Karpas-422 (cell line): ENCODE measurements at regions not wholly inside any gene's neighbourhood (a gene's known extent, or its start where the extent isn't known, plus 50 kb on each side); places are given as distances from the start of the nearest gene placed in this dataset.

Source experiments
- DNase-seq: peaks from one replicate; pipeline ENCODE4 v3.0.0-alpha.2; 2015
- H2AFZ ChIP-seq: fragments of 200-600 bp; sonication (generic); 2 replicates; pipeline ENCODE4 v1.6.1; 2014; ENCODE audit warnings: antibody characterized with exemption, low read length, mixed read lengths
- H3K27ac ChIP-seq: fragments of 200-600 bp; sonication (generic); 2 replicates; pipeline ENCODE4 v1.5.1; 2014; ENCODE audit warnings: mild to moderate bottlenecking, low read length, moderate library complexity
- H3K27me3 ChIP-seq: fragments of 200-600 bp; sonication (generic); 2 replicates; pipeline ENCODE4 v1.6.1; 2014; ENCODE audit warnings: low read length, mixed read lengths
- H3K36me3 ChIP-seq: fragments of 200-600 bp; sonication (generic); 2 replicates; pipeline ENCODE4 v1.6.1; 2014; ENCODE audit warnings: low read length, mixed read lengths; ENCODE audit not compliant: insufficient read depth
- H3K4me1 ChIP-seq: fragments of 200-600 bp; sonication (generic); 2 replicates; pipeline ENCODE4 v1.6.1; 2014; ENCODE audit warnings: mild to moderate bottlenecking, low read length, mixed read lengths
- H3K4me2 ChIP-seq: fragments of 200-600 bp; sonication (generic); 2 replicates; pipeline ENCODE4 v1.6.1; 2014; ENCODE audit warnings: low read length, low read depth, mild to moderate bottlenecking; ENCODE audit not compliant: poor library complexity, severe bottlenecking
- H3K4me3 ChIP-seq: fragments of 200-600 bp; sonication (generic); 2 replicates; pipeline ENCODE4 v1.5.1; 2014; ENCODE audit warnings: mild to moderate bottlenecking, antibody characterized with exemption, low read length, mixed read lengths
- H3K79me2 ChIP-seq: fragments of 200-600 bp; sonication (generic); 2 replicates; pipeline ENCODE4 v1.6.1; 2014; ENCODE audit warnings: mild to moderate bottlenecking, low read length, mixed read lengths
- H3K9ac ChIP-seq: fragments of 200-600 bp; sonication (generic); 2 replicates; pipeline ENCODE4 v1.6.0; 2014; ENCODE audit warnings: low read length
- H3K9me2 ChIP-seq: fragments of 200-600 bp; sonication (generic), shearing (Covaris generic); replicated peaks from 2 replicates; pipeline ENCODE4 v1.6.0; 2014; ENCODE audit warnings: mild to moderate bottlenecking, low read length, moderate library complexity; ENCODE audit not compliant: insufficient read depth
- H3K9me3 ChIP-seq: fragments of 300-700, 200-600 bp; sonication (generic); 2 replicates; pipeline ENCODE4 v1.6.1; 2014; ENCODE audit warnings: low read length, mixed read lengths
- H4K20me1 ChIP-seq: fragments of 200-600 bp; sonication (generic); 2 replicates; pipeline ENCODE4 v1.6.1; 2014; ENCODE audit warnings: mild to moderate bottlenecking, antibody characterized with exemption, low read length, low read depth; ENCODE audit not compliant: insufficient read depth

DNA sequence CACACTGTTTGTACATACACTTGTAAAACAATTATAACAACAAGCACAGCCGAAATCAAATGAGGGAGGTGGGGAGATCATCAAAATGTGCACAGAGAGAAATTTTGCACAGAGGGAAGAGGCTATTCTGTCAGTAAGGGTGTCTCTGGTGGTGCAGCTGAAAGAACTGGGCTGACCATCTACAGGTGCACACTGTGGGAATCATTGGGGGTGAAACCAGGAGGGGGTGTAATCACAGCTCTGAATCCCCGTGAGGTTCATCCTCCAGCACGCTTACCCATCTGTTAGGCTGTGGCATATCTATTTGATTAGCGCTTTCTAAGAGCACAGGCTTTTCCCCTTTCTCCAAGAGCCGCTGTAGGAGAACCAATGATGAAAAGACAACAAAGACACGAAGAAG is 389.9 kb upstream of the CDH20 start:
- no peak overlapping the region for H3K4me3 ChIP-seq
- H3K4me2 ChIP-seq = no peak overlapping the region

GRCh38 chr18:60950634-60951033 is 382.6 kb upstream of the CDH20 start:
- peaks cover 13% of the 10 kb centered on the region for H3K9me3 ChIP-seq
- no peak overlapping the region for H3K4me2 ChIP-seq
- no peak overlapping the region for H3K27ac ChIP-seq
- H3K9me2 ChIP-seq = no peaks in the 10 kb centered on the region
- H3K4me1 ChIP-seq = no peaks in the 10 kb centered on the region
- no peak for DNase-seq
- H3K4me3 ChIP-seq = no peak overlapping the region
- no peaks in the 10 kb centered on the region for H3K36me3 ChIP-seq
- H3K9ac ChIP-seq = no peak overlapping the region
- no peak overlapping the region for H2AFZ ChIP-seq
- H3K79me2 ChIP-seq = no peaks in the 10 kb centered on the region
- no peaks in the 10 kb centered on the region for H3K27me3 ChIP-seq
- no peaks in the 10 kb centered on the region for H4K20me1 ChIP-seq

More for the DNA sequence above, 389.9 kb upstream of the CDH20 start:
- H4K20me1 ChIP-seq = no peaks in the 10 kb centered on the region
- H3K36me3 ChIP-seq = no peaks in the 10 kb centered on the region
- no peaks in the 10 kb centered on the region for H3K79me2 ChIP-seq
- H3K27me3 ChIP-seq = no peaks in the 10 kb centered on the region
- no peaks in the 10 kb centered on the region for H3K4me1 ChIP-seq
- no peak for DNase-seq
- no peak overlapping the region for H3K27ac ChIP-seq
- H3K9ac ChIP-seq = no peak overlapping the region
- no peak overlapping the region for H2AFZ ChIP-seq
- peaks cover 8% of the 10 kb centered on the region for H3K9me3 ChIP-seq
- H3K9me2 ChIP-seq = no peaks in the 10 kb centered on the region

- Histone ChIP-seq H3K9me2 (no peaks in the 10 kb centered on the region), H3K27ac (no peak overlapping the region), H3K4me1 (no peaks in the 10 kb centered on the region), H3K4me2 (no peak overlapping the region), H3K27me3 (no peaks in the 10 kb centered on the region), H4K20me1 (no peaks in the 10 kb centered on the region), H3K4me3 (no peak overlapping the region), H3K36me3 (no peaks in the 10 kb centered on the region), H2AFZ (no peak overlapping the region), H3K9ac (no peak overlapping the region), H3K79me2 (no peaks in the 10 kb centered on the region), H3K9me3 (peaks cover 13% of the 10 kb centered on the region)
- no peak for DNase-seq
Observed at GRCh38 chr18:60951091-60951490, 382.1 kb upstream of the CDH20 start.

GRCh38 chr18:60962625-60963024 is 370.6 kb upstream of the CDH20 start:
- peaks cover 25% of the 10 kb centered on the region for H3K9me3 ChIP-seq
- H3K4me3 ChIP-seq = no peak overlapping the region
- no peaks in the 10 kb centered on the region for H4K20me1 ChIP-seq
- no peak overlapping the region for H2AFZ ChIP-seq
- H3K27me3 ChIP-seq = no peaks in the 10 kb centered on the region
- no peaks in the 10 kb centered on the region for H3K79me2 ChIP-seq
- H3K36me3 ChIP-seq = no peaks in the 10 kb centered on the region
- no peak overlapping the region for H3K27ac ChIP-seq
- DNase-seq = no peak
- no peaks in the 10 kb centered on the region for H3K4me1 ChIP-seq
- no peak overlapping the region for H3K9ac ChIP-seq
- no peaks in the 10 kb centered on the region; the same call in 1 of the 2 replicates for H3K9me2 ChIP-seq
- H3K4me2 ChIP-seq = no peak overlapping the region

- H3K4me3 ChIP-seq = no peak overlapping the region
- no peaks in the 10 kb centered on the region; the same call in 1 of the 2 replicates for H3K9me2 ChIP-seq
- no peak for DNase-seq
- no peaks in the 10 kb centered on the region for H3K79me2 ChIP-seq
- H3K4me1 ChIP-seq = no peaks in the 10 kb centered on the region
- no peaks in the 10 kb centered on the region for H4K20me1 ChIP-seq
- no peaks in the 10 kb centered on the region for H3K36me3 ChIP-seq
- no peak overlapping the region for H3K4me2 ChIP-seq
- H3K9ac ChIP-seq = no peak overlapping the region
- H3K27me3 ChIP-seq = no peaks in the 10 kb centered on the region
- no peak overlapping the region for H2AFZ ChIP-seq
- no peak overlapping the region for H3K27ac ChIP-seq
- peaks cover 36% of the 10 kb centered on the region for H3K9me3 ChIP-seq
Observed at GRCh38 chr18:60965856-60966255, 367.4 kb upstream of the CDH20 start.

- no peak for DNase-seq
- no peak overlapping the region for H2AFZ ChIP-seq
Observed at GRCh38 chr18:60966876-60967275, 366.4 kb upstream of the CDH20 start.

DNA sequence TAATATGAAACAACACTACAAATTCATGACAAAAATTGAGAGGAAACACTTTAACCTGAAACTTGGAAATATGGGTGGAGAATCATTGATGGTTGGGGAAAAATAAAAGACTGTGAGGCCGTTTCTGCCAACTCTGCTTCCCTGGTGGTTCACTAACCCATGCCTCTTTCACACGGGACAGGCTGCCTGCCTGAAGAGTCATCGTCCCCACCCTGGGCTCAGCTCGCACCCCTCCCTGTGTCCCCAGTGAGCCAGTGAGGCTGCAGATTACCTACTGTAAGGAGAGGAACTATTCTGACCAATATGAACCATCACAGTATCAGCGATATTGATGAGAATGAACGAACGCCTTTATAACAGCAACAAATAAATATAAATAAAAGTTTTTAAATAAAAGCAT is 357.8 kb upstream of the CDH20 start:
- H3K4me1 ChIP-seq = no peaks in the 10 kb centered on the region
- no peak overlapping the region for H3K27ac ChIP-seq
- H3K36me3 ChIP-seq = no peaks in the 10 kb centered on the region
- H3K9me3 ChIP-seq = peaks cover 10% of the 10 kb centered on the region
- H3K79me2 ChIP-seq = no peaks in the 10 kb centered on the region
- H3K4me3 ChIP-seq = no peak overlapping the region
- no peak overlapping the region for H3K4me2 ChIP-seq
- H3K9ac ChIP-seq = no peak overlapping the region
- H3K27me3 ChIP-seq = no peaks in the 10 kb centered on the region
- H2AFZ ChIP-seq = no peak overlapping the region
- no peaks in the 10 kb centered on the region for H3K9me2 ChIP-seq
- H4K20me1 ChIP-seq = no peaks in the 10 kb centered on the region
- no peak for DNase-seq

More at GRCh38 chr18:60966876-60967275, 366.4 kb upstream of the CDH20 start:
- Histone ChIP-seq H3K27ac (no peak overlapping the region), H3K9me2 (no peaks in the 10 kb centered on the region; the same call in 1 of the 2 replicates), H3K9me3 (peaks cover 36% of the 10 kb centered on the region), H3K27me3 (no peaks in the 10 kb centered on the region), H3K36me3 (no peaks in the 10 kb centered on the region), H3K4me1 (no peaks in the 10 kb centered on the region), H3K9ac (no peak overlapping the region), H3K4me2 (no peak overlapping the region), H3K4me3 (no peak overlapping the region), H4K20me1 (no peaks in the 10 kb centered on the region), H3K79me2 (no peaks in the 10 kb centered on the region)

GRCh38 chr18:60976976-60977375 is 356.3 kb upstream of the CDH20 start:
- no peak overlapping the region for H3K9ac ChIP-seq
- H3K9me2 ChIP-seq = no peaks in the 10 kb centered on the region
- no peaks in the 10 kb centered on the region for H3K27me3 ChIP-seq
- H4K20me1 ChIP-seq = no peaks in the 10 kb centered on the region
- no peak overlapping the region for H3K27ac ChIP-seq
- no peak for DNase-seq
- H3K79me2 ChIP-seq = no peaks in the 10 kb centered on the region
- no peaks in the 10 kb centered on the region for H3K36me3 ChIP-seq
- H3K4me2 ChIP-seq = no peak overlapping the region
- H3K9me3 ChIP-seq = peaks cover 13% of the 10 kb centered on the region
- no peaks in the 10 kb centered on the region for H3K4me1 ChIP-seq
- H2AFZ ChIP-seq = no peak overlapping the region
- H3K4me3 ChIP-seq = no peak overlapping the region

DNA sequence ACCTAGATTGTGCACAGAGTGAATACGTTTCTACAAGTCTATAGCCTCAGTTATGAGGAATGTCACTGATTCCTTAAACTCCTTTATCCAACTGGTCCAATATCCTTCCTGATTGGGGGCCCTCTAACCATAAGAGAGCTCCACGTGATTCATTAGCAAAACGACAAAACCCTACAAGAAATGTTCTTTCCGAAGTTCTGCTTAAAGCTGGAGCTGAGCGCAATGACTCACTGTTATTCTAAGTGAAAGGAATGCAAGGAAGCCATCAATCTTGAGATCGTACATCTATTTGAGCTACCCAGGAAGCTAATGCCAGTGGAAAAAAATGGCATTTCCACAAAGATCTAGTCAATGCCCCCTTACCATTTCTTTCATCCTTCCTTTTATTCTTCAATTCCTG is 354.9 kb upstream of the CDH20 start:
- Histone ChIP-seq H3K4me2 (no peak overlapping the region), H3K9me2 (no peaks in the 10 kb centered on the region), H3K27me3 (no peaks in the 10 kb centered on the region), H3K79me2 (no peaks in the 10 kb centered on the region), H3K4me1 (no peaks in the 10 kb centered on the region), H2AFZ (no peak overlapping the region), H4K20me1 (no peaks in the 10 kb centered on the region), H3K9me3 (peaks cover 13% of the 10 kb centered on the region), H3K36me3 (no peaks in the 10 kb centered on the region), H3K4me3 (no peak overlapping the region), H3K9ac (no peak overlapping the region), H3K27ac (no peak overlapping the region)
- DNase-seq = no peak
